K562 (cell line): ENCODE measurements at regions not wholly inside any gene's neighbourhood (a gene's known extent, or its start where the extent isn't known, plus 50 kb on each side); places are given as distances from the start of the nearest gene placed in this dataset.

Source experiments
- GTF2F1 ChIP-seq: IDR thresholded peaks from 2 replicates; pipeline ENCODE4 v1.6.1; 2011; ENCODE audit warnings: low read depth, low read length, improper control_type of control experiment
- MLLT1 ChIP-seq, 2 experiments: fragments of 450-650 bp; IDR thresholded peaks; 2 replicates each; pipeline ENCODE4 v1.6.1; 2016
- U2AF2 ChIP-seq: fragments of 200-400 bp; formaldehyde crosslinking; optimal IDR thresholded peaks from 2 replicates; pipeline ENCODE3; 2017; ENCODE audit warnings: low read depth, mild to moderate bottlenecking, low read length
- ZNF282 ChIP-seq: sonication (generic); formaldehyde crosslinking; IDR thresholded peaks from 2 replicates; pipeline ENCODE4 v1.8.1; 2023; ENCODE audit warnings: missing genetic modification reagents

DNA sequence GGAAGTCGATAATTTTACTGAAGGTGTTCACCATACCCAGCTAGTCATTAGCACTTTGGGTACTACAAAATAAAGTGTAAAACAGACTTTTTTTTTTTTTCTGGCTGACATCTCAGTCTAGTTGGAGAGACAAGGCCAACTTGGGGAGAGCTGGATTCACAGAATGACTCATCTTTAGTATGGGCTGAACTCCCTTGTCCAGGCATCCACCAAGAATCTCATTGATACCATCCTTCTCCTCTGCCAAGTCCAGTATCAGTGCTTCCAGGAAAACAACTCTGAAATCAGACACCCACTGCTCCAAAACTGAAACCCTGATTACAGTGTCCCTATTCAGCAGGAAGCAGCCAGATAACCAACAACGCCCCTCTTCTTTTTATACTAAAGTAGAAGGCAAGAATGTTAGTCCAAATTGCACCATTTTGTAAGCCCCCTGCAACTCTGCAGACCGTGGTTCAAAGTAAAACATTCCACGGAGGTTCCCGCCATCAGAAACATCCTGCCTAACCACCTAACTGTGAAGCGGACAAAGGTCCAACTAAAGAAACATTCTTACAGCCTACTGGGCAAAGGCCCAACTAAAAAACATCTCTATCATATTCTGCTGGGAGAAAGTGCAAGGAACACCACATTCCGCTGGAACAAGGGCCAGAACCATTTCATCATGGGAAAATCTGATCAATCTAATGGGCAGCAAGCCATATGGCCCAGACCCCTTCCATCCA is 728.2 kb downstream of the BRINP1 start:
- TF ChIP-seq U2AF2, result no peak
- no peak for TF ChIP-seq MLLT1 (IDR thresholded peaks at IDR 0.05)
- TF ChIP-seq ZNF282 (CRISPR knock-in tag), result no peak
- TF ChIP-seq GTF2F1, result no peak
